Keratinocyte (primary cell): ENCODE measurements at regions not wholly inside any gene's neighbourhood (a gene's known extent, or its start where the extent isn't known, plus 50 kb on each side); places are given as distances from the start of the nearest gene placed in this dataset.
"Not testable (repeated sequence)": the region's sequence is repeated elsewhere in the genome, so short reads cannot be mapped to it uniquely, and the experiment has no call there.

ENCODE experiments used
- DNase-seq: peaks from one replicate; pipeline ENCODE4 v3.0.0-alpha.2; 2011; ENCODE audit warnings: low read depth, missing footprints, low spot score
- FAIRE-seq: peaks from 2 replicates; lab custom pipeline; 2011; peaks lifted over from hg19 to GRCh38; lab: Jason Lieb, UNC
- H2AFZ ChIP-seq: 2 replicates; pipeline ENCODE4 v1.6.0; 2012; ENCODE audit warnings: low read length, control low read depth, inconsistent platforms; ENCODE audit not compliant: control insufficient read depth
- H3K27ac ChIP-seq: 2 replicates; pipeline ENCODE4 v1.5.1; 2011; ENCODE audit warnings: low read length; ENCODE audit not compliant: control insufficient read depth, insufficient read depth
- H3K27me3 ChIP-seq: 3 replicates; pipeline ENCODE4 v1.6.0; 2011; ENCODE audit warnings: low read length; ENCODE audit not compliant: control insufficient read depth, insufficient read depth; ENCODE audit errors: extremely low read depth
- H3K36me3 ChIP-seq, 2 experiments: 2 replicates in 1 of 2; 3 replicates in 1 of 2; pipeline ENCODE4 v1.5.1; 2011; ENCODE audit warnings: low read length in 2 of 2, mild to moderate bottlenecking in 1 of 2; ENCODE audit not compliant: control insufficient read depth in 2 of 2, insufficient read depth in 2 of 2; ENCODE audit errors: extremely low read depth in 1 of 2
- H3K4me1 ChIP-seq: 3 replicates; pipeline ENCODE4 v1.5.1; 2011; ENCODE audit warnings: low read length; ENCODE audit not compliant: control insufficient read depth, insufficient read depth; ENCODE audit errors: extremely low read depth
- H3K4me2 ChIP-seq: 3 replicates; pipeline ENCODE4 v1.6.0; 2011; ENCODE audit warnings: low read depth, low read length; ENCODE audit not compliant: control insufficient read depth, insufficient read depth; ENCODE audit errors: extremely low read depth
- H3K4me3 ChIP-seq, 3 experiments: fragments of 200-600 bp in 1 of 3; sonication (generic) in 1 of 3; 2 replicates in 2 of 3; 3 replicates in 1 of 3; pipeline ENCODE4 v1.5.1; 2011 to 2016; ENCODE audit warnings: low read length in 3 of 3, mild to moderate bottlenecking in 3 of 3, control low read depth in 2 of 3, inconsistent platforms in 1 of 3, low read depth in 1 of 3, mixed read lengths in 1 of 3, mixed run types in 1 of 3, moderate library complexity in 1 of 3; ENCODE audit not compliant: control insufficient read depth in 2 of 3, insufficient read depth in 2 of 3; ENCODE audit errors: extremely low read depth in 1 of 3
- H3K79me2 ChIP-seq: 2 replicates; pipeline ENCODE4 v1.6.0; 2012; ENCODE audit warnings: low read length; ENCODE audit not compliant: control insufficient read depth, insufficient read depth
- H3K9ac ChIP-seq: 3 replicates; pipeline ENCODE4 v1.6.0; 2011; ENCODE audit warnings: low read length; ENCODE audit not compliant: control insufficient read depth, insufficient read depth; ENCODE audit errors: extremely low read depth
- H3K9me1 ChIP-seq: 3 replicates; pipeline ENCODE4 v1.6.0; 2011; ENCODE audit warnings: low read length; ENCODE audit not compliant: control insufficient read depth, insufficient read depth; ENCODE audit errors: extremely low read depth
- H3K9me3 ChIP-seq: 2 replicates; pipeline ENCODE4 v1.5.1; 2012; ENCODE audit warnings: low read depth, low read length; ENCODE audit not compliant: control insufficient read depth
- H4K20me1 ChIP-seq: 3 replicates; pipeline ENCODE4 v1.6.0; 2011; ENCODE audit warnings: low read length; ENCODE audit not compliant: control insufficient read depth, insufficient read depth; ENCODE audit errors: extremely low read depth
- dilution Hi-C: fragments of 300-500 bp; cut with MboI; formaldehyde crosslinking; loops from one replicate; pipeline ENCODE4 v1.7.0; 2020; ENCODE audit warnings: low sequenced_read_pairs; ENCODE audit not compliant: extremely low pct_ligation_motif_present

DNA sequence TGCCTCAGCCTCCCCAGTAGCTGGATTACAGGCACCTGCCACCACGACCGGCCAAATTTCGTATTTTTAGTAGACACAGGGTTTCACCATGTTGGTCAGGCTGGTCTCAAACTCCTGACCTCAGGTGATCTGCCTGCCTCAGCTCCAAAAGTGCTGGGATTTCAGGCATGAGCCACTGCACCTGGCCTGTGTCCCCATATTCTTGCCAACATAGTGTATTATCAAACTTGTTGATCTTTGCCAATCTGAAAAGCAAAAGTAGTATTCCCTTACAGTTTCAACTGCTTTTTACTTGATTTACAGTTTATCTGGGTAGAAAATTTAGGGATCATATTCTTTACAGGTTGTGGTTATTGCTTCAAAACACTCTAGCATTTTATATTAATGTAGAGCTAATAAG is 524.9 kb downstream of the TTLL7 start:
- H3K27ac ChIP-seq, H3K79me2 ChIP-seq, H3K9me3 ChIP-seq, H3K9ac ChIP-seq, H3K36me3 ChIP-seq, H3K27me3 ChIP-seq, H3K4me1 ChIP-seq, H4K20me1 ChIP-seq, H3K9me1 ChIP-seq, H3K4me3 ChIP-seq, H2AFZ ChIP-seq, FAIRE-seq, dilution Hi-C loops, DNase-seq, H3K4me2 ChIP-seq: not testable (repeated sequence)

DNA sequence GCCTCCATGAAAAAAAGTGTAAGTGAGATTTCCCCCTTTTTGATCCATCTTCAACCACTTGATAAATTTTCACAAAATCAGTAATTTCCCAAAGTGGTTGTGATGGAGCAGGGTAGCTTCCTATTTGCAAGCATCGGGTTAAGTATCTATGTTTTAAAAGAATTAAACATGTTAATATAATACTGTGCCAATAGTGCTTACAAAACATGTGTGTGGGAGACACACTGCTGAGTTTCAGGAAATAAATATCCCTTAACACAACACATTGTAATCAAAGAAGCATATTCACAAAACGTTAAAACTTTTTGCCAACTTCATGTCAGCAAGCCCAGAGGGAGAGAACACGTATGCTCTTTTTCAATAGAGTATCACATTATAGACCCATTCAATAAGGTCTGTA is 526.9 kb downstream of the TTLL7 start:
- H2AFZ ChIP-seq, H3K9me1 ChIP-seq, FAIRE-seq, H3K9ac ChIP-seq, H3K4me2 ChIP-seq, H3K36me3 ChIP-seq, H3K27me3 ChIP-seq, dilution Hi-C loops, H3K4me1 ChIP-seq, H3K27ac ChIP-seq, H3K9me3 ChIP-seq, H3K79me2 ChIP-seq, H4K20me1 ChIP-seq, H3K4me3 ChIP-seq, DNase-seq: not testable (repeated sequence)

DNA sequence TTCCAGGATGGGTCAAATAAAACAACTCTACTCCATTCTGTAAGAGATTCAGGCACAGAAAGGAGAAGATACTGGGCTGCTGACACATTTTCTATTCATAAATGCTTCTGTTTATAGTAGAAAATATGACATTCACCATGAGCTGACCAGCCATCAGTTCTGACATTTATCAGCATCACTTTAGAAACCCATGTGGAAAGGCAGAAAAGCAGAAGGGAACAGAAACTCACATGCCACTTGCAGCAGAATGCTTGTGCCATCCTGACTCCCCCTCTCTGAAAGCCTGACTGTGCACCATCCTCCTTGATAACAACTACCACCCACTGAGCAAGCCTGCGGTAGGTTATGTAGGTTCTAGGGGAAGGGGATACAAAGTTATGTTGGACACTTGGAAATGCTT is 527.7 kb downstream of the TTLL7 start:
- H3K4me3 ChIP-seq, H4K20me1 ChIP-seq, H3K79me2 ChIP-seq, H3K4me2 ChIP-seq, H2AFZ ChIP-seq, H3K4me1 ChIP-seq, H3K9me1 ChIP-seq, H3K9ac ChIP-seq, H3K27ac ChIP-seq, H3K36me3 ChIP-seq, H3K9me3 ChIP-seq, H3K27me3 ChIP-seq, dilution Hi-C loops, FAIRE-seq, DNase-seq: not testable (repeated sequence)

DNA sequence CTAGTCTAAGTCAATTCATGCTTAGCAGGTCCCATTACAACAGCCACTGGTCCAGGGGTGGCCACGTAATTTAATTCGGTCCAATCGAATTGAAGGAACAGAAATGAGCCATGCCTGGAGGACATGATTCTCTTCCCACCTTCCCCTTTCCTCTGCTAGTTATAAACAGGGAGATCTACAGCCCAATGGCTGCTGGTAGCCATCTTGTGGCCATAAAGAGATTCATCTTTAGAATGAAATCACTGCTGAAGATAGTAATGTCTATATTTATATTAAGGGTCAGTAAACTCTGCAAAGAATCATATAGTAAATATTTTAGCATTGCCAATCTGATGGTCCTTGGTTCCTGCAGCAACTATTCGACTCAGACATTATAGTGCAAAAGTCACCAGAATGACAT is 530.6 kb downstream of the TTLL7 start:
- H3K9ac ChIP-seq, H2AFZ ChIP-seq, H3K9me3 ChIP-seq, H3K36me3 ChIP-seq, H3K27me3 ChIP-seq, H3K4me2 ChIP-seq, H3K79me2 ChIP-seq, H3K4me3 ChIP-seq, H3K9me1 ChIP-seq, FAIRE-seq, H4K20me1 ChIP-seq, H3K27ac ChIP-seq, H3K4me1 ChIP-seq, dilution Hi-C loops, DNase-seq: not testable (repeated sequence)

DNA sequence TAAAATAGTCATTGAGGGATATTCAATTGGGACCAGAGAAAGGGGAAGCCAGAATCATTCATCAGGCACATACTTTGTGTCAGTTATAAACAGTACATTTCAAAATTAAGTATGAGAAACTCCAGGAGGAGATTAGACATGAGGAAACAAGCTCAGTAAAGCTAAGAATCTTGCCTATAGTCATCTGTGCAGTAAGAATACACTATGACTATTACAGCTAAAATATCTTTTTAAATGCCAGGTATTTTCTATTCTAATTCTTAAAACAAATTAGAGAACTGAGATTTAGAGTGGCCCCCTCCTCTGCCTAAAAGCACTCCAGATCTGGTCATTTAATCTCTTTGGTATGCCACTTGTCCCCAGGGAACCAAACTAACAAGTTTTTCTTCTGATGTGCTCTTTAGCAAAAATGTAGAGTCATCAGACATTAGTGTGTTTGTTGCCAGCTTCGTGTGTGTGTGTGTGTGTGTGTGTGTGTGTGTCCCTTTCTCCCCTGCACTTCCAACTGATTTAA is 541.1 kb downstream of the TTLL7 start:
- H3K4me3 ChIP-seq, H3K79me2 ChIP-seq, H4K20me1 ChIP-seq, FAIRE-seq, H3K4me1 ChIP-seq, H2AFZ ChIP-seq, H3K4me2 ChIP-seq, DNase-seq, H3K36me3 ChIP-seq, H3K9ac ChIP-seq, dilution Hi-C loops, H3K9me3 ChIP-seq, H3K27ac ChIP-seq, H3K9me1 ChIP-seq, H3K27me3 ChIP-seq: not testable (repeated sequence)
